Brain microvascular endothelial cell (primary cell): ENCODE measurements at regions not wholly inside any gene's neighbourhood (a gene's known extent, or its start where the extent isn't known, plus 50 kb on each side); places are given as distances from the start of the nearest gene placed in this dataset.

Source experiments
- DNase-seq: peaks from one replicate; pipeline ENCODE4 v3.0.0-alpha.2; 2020
- H3K27ac ChIP-seq: fragments of 250-450 bp; sonication (Bioruptor Pico); 2 replicates; pipeline ENCODE4 v1.5.1; 2020; ENCODE audit warnings: mild to moderate bottlenecking, moderate library complexity
- H3K27me3 ChIP-seq: fragments of 250-450 bp; sonication (Bioruptor Pico); replicated peaks from 2 replicates; pipeline ENCODE4 v1.5.1; 2020; ENCODE audit warnings: mild to moderate bottlenecking
- H3K36me3 ChIP-seq: fragments of 250-450 bp; sonication (Bioruptor Pico); replicated peaks from 2 replicates; pipeline ENCODE4 v1.5.1; 2020; ENCODE audit warnings: mild to moderate bottlenecking
- H3K4me3 ChIP-seq: 2 replicates; pipeline ENCODE4 v1.5.1; 2011; ENCODE audit warnings: low read depth, mild to moderate bottlenecking, control low read depth, low read length, moderate library complexity
- in situ Hi-C: cut with HindIII; loops from 2 replicates; pipeline ENCODE4 v1.10.0; 2017; ENCODE audit warnings: low sequenced_read_pairs, low pct_ligation_motif_present
- TF ChIP-seq, protein P1 (sequence below): IDR thresholded peaks from 2 replicates; pipeline ENCODE4 v1.5.1; 2011; ENCODE audit warnings: low read depth, mild to moderate bottlenecking, moderate library complexity, low read length, control low read depth, inconsistent platforms; ENCODE audit errors: missing control alignments

DNA sequence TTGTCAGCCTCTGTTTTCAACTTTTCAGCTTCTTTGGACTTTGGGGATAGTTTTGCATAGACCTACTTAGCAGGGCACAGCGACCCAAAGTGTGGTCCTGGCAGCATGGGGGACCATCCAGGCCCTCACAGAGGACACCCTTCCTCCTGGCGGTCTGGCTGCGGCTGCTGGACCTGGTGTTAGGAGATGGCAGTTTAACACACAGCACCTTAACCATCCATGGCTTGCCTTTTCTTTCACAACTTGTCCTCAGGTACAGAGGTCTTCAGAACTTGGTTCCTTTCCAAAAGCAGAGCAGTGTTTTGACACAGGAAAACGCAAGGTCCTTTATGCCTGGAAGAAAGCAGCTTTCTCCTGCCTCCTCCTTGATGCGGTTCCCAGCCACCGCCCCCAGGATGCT lies 68.1 kb downstream of the RHOU start:
- no peak for DNase-seq
- TF ChIP-seq, protein P1, sequence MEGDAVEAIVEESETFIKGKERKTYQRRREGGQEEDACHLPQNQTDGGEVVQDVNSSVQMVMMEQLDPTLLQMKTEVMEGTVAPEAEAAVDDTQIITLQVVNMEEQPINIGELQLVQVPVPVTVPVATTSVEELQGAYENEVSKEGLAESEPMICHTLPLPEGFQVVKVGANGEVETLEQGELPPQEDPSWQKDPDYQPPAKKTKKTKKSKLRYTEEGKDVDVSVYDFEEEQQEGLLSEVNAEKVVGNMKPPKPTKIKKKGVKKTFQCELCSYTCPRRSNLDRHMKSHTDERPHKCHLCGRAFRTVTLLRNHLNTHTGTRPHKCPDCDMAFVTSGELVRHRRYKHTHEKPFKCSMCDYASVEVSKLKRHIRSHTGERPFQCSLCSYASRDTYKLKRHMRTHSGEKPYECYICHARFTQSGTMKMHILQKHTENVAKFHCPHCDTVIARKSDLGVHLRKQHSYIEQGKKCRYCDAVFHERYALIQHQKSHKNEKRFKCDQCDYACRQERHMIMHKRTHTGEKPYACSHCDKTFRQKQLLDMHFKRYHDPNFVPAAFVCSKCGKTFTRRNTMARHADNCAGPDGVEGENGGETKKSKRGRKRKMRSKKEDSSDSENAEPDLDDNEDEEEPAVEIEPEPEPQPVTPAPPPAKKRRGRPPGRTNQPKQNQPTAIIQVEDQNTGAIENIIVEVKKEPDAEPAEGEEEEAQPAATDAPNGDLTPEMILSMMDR: no peak
- in situ Hi-C loops: no loop called here
- Histone ChIP-seq H3K4me3 (no peak overlapping the region), H3K27me3 (no peaks in the 10 kb centered on the region), H3K36me3 (no peaks in the 10 kb centered on the region), H3K27ac (no peak overlapping the region)

DNA sequence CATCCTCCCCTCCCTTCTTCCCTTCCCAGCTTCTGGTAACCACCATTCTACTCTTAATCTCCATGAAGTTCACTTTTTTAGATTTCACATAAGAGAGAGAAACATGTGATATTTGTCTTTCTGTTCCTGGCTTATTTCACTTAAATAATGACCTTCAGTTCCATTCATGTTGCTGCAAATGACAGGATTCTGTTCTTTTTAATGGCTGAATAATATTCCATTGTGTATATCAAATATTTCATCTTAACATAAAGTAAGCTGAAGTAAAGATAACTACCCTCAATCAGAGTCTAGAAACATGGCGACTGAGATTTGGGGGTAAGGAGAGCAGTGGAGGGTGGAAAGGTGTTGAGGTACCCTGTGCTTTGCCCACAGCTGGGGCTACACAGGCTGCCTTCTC lies 68.9 kb downstream of the RHOU start:
- in situ Hi-C loops: no loop called here
- no peak overlapping the region for H3K4me3 ChIP-seq

DNA sequence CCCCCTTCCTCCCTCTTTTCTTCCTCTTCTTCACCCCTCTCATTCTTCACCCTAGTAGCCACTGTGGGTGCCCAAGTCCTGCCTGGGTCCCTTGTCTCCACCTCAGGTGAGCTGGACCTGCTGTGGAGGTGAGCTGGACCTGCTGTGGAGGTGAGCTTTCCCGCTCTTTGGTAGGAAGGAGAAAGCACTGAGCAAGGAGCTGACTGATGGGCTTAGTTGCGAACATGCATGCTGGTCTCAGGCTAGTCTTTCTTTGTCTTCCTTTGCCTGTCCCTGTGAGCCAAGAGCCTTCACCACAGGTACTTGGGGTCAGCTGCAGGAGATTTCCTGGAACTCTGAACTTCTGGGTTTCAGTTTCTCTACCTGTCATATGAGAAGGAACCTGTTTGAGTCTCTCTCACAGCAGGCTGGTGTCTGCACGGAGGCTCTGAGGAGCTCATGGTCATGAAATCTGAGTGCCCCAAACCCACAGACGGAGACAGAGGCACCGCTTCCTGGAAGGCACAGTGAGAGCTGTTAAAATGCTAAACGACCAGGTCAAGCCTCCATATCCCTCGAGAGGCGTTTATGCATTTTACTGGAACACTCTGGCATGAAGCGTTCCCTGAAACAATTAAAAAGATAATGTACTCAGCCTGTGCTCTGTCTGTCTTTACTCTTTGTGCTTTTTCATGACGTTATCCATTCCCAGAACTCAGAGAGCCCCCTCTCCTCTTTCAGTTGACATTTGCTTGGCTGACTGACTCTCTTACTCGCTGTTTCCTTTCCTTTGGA lies 69.5 kb downstream of the RHOU start:
- Histone ChIP-seq H3K27ac (no peak overlapping the region), H3K27me3 (no peaks in the 10 kb centered on the region), H3K36me3 (no peaks in the 10 kb centered on the region), H3K4me3 (no peak overlapping the region)
- no peak for DNase-seq
- TF ChIP-seq, protein P1: no peak
- in situ Hi-C loops: no loop called here

More for the DNA sequence above, 68.9 kb downstream of the RHOU start:
- no peak for DNase-seq
- Histone ChIP-seq H3K27me3 (no peaks in the 10 kb centered on the region), H3K36me3 (no peaks in the 10 kb centered on the region), H3K27ac (no peak overlapping the region)
- TF ChIP-seq, protein P1: no peak

DNA sequence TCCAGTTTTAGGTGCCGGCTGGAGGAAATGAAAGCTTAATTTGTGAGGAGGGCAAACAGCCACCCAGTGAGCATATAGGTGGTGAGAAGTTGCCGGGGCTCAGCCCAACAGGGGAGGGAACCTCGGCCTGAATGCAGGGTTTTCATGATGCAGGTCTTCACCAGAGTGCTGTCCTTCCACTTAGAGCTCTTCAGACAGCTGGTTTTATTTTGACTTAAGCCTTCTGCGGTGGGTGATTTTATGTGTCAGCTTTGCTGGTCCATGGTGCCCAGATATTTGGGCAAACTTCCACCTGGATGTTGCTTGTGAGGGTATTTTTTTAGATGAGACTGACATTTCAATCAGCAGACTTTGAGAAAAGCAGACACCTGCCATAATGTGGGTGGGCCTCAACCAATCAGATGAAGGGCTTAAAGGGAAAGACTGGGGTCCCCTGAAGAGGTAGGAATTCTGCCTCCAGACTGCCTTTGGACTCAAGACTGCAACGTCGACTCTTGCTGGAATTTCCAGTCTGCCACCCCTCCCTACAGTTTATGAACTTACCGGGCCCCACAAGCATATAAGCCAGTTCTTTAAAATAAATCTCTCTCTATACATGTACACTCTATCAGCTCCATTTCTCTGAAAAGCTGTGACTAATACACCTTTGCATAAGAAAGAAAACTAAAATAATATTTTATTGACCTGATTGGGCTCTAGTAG lies 72.8 kb downstream of the RHOU start:
- in situ Hi-C loops: no loop called here
- Histone ChIP-seq H3K4me3 (no peak overlapping the region), H3K27me3 (no peaks in the 10 kb centered on the region), H3K36me3 (no peaks in the 10 kb centered on the region), H3K27ac (no peak overlapping the region)
- TF ChIP-seq, protein P1: no peak
- DNase-seq: no peak

DNA sequence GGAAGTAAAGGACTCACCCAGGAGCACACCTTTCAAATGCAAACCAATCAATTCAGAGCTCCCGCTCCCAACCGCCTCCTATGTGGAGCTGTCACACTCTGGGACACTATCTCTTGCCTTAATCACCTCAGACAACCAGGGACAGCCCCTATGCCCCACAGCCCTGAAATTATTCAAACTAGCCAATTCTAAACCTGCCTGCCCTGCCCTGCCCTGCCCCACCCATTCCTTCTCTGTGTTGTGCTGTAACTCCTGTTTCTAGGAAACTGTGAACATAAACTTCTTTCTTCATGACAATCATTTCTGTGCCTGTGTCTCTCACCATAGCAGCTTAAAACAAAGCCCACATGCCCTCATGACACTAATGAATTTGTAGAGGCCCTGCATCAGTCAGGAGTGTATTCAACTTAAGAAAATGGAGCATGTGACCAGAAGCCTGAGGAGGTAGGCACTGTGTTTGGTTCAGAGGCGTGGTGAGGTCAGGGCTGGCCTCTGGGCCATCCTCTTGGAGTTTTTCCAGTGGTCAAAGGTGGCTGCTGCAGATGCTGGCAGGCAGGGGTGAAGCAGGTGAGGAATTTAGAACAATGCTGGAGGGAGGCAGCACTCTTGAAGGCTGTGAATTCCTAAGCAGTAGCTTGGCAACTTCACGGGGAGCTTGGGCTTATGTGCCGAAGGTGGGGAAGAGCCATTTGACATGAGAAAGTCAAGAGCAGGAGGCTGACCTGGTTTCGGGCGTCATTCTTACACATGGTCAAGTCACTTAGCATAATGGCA lies 74.5 kb downstream of the RHOU start:
- no peak for DNase-seq
- Histone ChIP-seq H3K36me3 (no peaks in the 10 kb centered on the region), H3K27ac (no peak overlapping the region), H3K4me3 (no peak overlapping the region), H3K27me3 (no peaks in the 10 kb centered on the region)
- TF ChIP-seq, protein P1: no peak
- in situ Hi-C loops: no loop called here
